HG03280 (cell line): ENCODE measurements at regions not wholly inside any gene's neighbourhood (a gene's known extent, or its start where the extent isn't known, plus 50 kb on each side); places are given as distances from the start of the nearest gene placed in this dataset.

ENCODE experiments used
- ATAC-seq: cut with Tn5 transposase; IDR thresholded peaks from one replicate; pipeline ENCODE4 v1.9.1; 2021; ENCODE audit warnings: mild to moderate bottlenecking, moderate library complexity; ENCODE audit not compliant: unreplicated experiment

DNA sequence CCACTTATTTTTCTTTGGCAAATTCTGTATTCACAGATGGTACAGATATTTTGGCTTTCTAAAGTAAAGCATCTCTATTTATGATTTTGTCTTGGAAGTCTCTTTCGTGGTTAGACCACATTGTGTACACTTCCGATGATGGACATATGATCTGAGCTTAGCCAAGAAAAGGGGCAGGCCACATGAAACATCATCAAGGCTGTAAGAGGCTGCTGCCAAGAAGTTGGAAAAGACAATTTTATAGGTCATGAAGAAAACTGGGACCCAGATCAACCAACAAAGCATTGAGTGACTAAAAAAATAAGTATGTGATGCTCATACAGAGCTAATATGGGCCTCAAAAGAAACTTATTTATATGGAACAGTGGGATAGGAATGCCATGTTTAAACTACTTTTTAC, 266.4 kb downstream of the HAO1 start:
- no peak for ATAC-seq

GRCh38 chr20:7682916-7683315, 257.3 kb downstream of the HAO1 start:
- ATAC-seq: no peak

DNA sequence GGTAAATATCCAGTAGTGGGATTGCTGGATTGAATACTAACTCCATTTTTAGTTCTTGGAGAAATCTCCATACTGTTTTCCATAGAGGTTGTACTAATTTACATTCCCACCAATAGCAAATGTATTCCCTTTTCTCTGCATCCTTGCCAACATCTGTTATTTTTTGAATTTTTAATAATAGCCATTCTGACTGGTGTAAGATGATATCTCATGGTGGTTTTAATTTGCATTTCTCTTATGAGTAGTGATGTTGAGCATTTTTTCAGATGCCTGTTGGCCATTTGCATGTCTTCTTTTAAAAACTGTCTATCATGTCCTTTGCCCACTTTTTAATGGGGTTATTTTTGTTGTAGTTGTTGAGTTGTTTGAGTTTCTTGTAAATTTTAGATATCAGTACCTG, 253.2 kb downstream of the HAO1 start:
- no peak for ATAC-seq

DNA sequence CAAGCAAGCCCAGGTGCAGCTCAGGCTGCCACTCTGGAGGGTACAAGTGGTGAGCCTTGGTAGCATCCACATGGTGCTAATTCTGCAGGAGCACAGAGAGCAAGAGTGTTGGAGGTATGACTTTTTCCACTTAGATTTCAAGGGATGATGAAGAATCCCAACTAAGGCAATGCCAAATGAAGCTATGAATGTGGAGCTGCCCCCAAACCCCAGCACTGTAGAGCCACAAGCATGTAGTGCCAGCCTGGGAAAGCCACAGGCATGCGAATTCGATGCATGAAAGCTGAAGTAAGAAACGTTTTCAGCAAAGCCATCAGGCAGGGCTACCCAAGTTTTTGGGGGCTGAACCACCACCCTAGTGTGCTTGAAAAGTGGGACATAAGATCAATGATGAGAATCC, 251.1 kb downstream of the HAO1 start:
- ATAC-seq: no peak

- ATAC-seq: no peak
These were observed 248.5 kb downstream of the HAO1 start for GRCh38 chr20:7691647-7692269.

DNA sequence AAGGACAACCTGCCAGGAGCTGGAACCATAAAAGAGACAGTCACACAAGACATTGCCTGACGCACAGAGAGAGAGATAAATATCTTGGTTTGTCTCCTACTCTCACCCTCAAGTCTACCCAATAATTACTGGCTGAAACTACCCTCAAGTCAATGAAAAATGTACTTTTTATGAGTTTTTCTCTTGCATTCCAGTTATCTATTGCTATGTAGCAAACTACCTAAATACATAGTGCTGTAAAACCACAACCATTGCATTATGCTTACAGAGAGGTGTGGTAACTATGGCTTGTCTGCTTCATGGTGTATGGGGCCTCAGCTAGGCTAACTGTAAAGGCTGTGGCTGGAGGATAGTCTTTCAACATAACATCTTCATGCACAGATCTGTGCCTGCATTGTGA, 247.8 kb downstream of the HAO1 start:
- ATAC-seq: no peak

GRCh38 chr20:7693761-7694160, 246.5 kb downstream of the HAO1 start:
- no peak for ATAC-seq

DNA sequence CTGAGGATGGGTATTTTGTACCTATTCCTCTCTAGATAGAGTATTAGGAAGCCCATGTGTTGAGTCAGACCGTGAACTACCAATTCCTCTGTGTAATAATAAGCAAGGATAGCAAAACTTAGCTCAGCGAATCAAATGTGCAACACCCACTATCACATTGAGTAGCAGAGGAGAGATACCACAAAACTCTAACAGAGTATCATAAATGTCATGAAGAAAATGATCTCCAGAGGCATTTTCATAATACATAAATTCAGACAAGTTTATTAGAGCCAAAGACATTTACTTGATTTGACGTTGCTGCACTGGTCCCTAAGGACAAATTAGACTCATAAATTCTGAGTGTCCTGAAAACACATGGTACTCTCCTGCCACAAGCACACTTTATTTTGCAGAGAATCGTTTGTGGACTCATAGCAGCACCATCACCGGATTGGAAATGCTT, 245.2 kb downstream of the HAO1 start:
- ATAC-seq: no peak

DNA sequence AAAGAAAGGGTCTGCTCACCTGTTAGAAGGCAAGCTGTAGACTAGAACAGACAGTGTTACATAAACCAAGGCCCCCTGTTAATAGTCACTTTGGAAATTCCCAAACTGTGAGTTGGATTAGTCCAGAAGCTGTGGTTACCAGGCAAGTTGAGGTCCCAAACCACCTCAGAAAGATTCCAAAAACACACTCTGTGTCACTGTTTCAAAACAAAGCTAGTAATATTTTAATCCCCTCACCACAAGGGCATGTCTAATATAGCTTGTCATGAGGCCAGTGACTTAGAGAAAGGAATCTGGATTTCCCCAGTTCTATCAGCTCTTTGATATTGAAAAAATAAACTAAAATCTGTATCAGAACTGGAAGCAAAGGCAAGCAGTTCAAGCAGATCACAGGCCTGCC, 244.6 kb downstream of the HAO1 start:
- ATAC-seq: no peak

- ATAC-seq: no peak
These were observed 243.9 kb downstream of the HAO1 start for GRCh38 chr20:7696311-7696710.

DNA sequence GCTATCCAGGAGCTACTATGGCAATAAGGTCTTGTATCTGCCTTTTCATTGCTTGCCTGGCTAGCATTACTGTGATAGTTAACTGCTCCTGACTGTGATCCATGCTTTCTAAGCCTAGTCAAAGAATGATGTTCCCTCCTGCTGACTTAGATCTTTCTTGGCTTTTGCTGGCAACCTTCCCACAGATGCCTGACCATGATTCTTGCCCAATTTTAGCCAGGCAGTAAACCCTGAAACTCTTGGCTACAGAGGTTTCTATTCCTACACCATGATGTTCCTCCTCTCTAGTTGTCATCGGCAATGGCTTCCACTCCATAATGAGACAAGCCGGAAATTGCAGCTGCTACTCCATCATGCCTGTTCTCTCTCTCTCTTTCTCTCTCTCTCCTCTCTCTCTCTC, 238.1 kb downstream of the HAO1 start:
- no peak for ATAC-seq

DNA sequence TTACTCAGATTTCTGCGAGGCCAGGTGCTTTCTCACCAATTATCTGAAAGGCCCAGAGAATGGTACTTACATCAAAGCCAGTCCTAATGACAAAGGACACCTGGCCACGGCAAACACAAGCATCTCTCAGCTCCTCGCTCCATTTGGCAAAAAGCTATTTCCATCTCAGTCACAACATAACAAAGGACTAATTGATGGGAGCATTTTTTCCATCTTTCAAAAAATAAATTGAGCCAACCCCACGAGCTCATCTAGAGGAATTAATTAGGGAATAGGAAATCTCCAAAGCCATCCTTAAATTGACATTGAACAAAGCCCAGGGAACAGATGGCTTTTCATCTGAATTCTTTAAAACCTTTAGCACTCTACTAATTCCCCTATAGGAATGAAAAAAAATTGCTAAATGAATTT, 236.7 kb downstream of the HAO1 start:
- ATAC-seq: no peak

DNA sequence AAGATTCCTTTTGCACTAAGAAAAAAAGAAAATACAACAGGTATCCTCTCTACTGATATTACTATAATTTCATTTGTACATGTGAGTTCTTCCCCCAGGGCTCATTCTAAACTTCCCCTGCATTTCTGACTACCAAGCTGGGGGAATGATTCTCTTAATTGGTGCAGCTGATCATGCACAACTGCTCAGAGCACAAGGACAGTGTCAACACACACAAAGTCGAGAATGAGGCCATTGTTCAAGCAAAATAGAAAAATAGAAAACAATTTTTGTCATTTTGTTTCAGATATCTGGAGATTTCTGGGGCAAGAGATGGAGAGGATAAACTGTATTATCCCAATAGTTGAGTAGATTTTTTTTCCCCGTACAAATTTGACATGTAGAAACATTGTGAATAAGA, 236.3 kb downstream of the HAO1 start:
- ATAC-seq: no peak

DNA sequence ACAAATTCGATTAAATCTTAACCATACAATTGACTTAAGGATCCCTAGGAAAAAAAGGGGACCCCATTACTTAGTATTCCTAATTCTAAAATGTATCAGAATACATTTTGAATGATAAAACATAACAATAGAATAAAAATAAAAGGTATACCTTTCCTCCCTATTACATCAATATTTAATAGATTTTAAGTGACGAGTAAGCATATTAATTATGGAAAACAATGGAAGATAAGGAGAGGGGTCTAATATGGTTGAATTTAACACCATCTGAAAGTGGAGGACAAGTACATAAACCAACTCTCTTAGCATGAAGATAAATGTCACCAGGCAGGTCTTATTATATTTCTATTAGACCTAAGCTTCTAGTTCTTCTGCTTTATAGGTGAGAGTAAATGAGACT, 232.1 kb downstream of the HAO1 start:
- ATAC-seq: no peak

- no peak for ATAC-seq
These were observed 231.5 kb downstream of the HAO1 start for GRCh38 chr20:7708782-7709181.

DNA sequence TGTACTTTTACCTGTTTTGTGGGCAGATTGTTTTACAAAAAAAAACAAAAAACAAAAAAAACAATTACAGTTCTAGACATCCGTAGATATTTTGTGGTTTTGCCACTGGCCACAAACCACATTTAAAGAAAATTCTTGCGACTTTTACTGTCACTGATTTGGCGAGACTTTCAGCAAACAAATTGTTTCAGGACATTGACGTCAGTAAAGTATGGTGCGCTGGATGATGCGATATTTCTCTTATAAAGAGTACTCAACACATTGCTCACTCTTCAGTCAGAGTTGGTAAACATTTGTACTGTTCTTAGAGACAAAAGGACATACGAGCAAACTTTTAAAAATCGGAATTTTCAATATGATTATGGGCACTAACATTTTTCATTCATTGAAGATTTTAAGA, 229.8 kb downstream of the HAO1 start:
- ATAC-seq: no peak

DNA sequence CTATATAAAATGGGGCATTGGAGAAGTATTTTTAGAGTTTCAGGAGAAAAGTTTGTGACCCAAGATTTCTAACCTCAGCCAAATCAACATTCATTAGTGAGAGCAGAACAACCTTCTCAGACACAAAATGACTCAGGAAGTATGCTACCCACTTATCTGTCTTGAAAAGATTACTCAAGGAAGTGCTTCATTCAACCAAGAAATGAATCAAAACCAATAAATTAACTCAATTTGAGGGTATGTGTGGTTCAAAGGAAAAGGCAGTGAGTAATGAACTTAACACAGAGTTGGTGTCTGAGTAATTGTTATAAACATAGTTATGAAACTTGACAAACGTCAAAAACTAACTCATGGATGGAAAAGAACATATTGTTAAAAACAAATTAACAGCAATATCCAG, 227.6 kb downstream of the HAO1 start:
- no peak for ATAC-seq

DNA sequence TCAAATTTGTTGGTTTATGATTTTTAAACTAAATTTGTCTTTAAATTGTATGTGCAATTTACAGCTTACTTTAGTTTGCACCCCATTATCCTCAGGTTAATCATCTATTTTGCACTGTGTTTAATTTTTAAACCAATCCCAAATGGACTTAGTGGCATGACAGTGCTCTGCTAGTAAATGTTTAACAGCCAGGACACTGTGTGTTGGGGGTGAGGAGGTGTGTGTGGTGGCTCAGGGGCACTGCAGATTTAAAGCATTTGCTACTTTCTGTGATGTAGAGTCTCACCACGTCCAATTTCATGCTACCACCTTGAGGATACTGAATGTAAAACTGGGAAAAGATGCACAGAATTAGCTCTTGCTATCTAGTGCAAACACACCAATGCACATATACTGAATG, 225.7 kb downstream of the HAO1 start:
- ATAC-seq: no peak

DNA sequence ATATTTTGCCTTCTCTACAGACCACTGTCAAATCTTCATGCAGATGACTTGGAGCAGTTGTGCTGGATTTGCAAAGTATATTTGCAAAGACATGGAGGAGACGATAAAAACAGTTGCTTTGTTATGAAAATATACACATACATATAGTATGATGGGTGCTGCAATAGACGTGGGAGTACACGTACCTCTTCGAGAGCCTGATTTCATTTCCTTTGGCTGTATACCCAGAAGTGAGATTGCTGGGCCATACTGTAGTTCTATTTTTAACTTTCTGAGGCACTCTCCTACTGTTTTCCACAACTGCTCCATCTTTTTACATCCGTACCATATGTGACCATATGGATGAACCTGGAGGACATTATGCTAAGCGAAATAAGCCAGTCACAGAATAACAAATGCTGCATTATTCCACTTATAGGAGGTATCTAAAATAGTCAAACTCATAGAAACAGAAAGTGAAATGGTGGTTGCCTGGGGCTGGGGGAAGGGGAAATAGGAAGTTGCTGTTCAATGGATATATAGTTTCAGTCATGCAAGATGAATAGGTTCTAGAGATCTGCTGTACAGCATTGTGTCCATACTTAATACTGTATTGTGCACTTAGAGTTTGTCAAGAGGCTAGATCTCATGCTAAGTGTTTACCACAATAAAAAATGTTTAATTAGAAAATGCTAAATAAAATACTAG, 223.8 kb downstream of the HAO1 start:
- no peak for ATAC-seq

- no peak for ATAC-seq
These were observed 217.7 kb downstream of the HAO1 start for GRCh38 chr20:7722564-7722963.

- ATAC-seq: no peak
These were observed 217.0 kb downstream of the HAO1 start for GRCh38 chr20:7723284-7723683.

- no peak for ATAC-seq
These were observed 211.9 kb downstream of the HAO1 start for GRCh38 chr20:7728338-7728737.

DNA sequence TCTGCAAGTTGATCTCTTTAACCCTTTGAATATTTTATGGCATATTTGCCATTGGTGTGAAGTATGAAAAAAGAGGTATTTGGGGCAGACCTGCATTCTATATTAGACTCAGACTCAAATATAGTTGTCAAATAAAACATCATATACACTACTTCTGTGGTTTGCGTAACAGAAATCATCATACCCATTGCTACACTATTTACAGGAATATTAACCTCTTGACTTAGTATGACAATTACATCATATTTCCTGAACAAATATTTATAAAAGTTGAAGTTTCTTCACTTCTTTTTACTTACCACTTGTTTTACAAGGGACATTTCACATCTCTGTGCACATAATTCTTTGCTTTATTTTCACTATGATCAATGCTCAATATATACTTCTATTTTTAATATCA, 206.0 kb downstream of the HAO1 start:
- no peak for ATAC-seq
